HEK293 (cell line): ENCODE measurements at regions not wholly inside any gene's neighbourhood (a gene's known extent, or its start where the extent isn't known, plus 50 kb on each side); places are given as distances from the start of the nearest gene placed in this dataset.

ENCODE experiments used
- CTCF ChIA-PET: fragments of 350-600 bp; formaldehyde crosslinking; extraction: SDS; loops from one replicate; lab custom pipeline; 2021; ENCODE audit warnings: antibody characterized with exemption; lab: Yijun Ruan, JAX
- POLR2A ChIA-PET: fragments of 300-600 bp; formaldehyde crosslinking; extraction: SDS; loops from one replicate; lab custom pipeline; 2020; ENCODE audit warnings: antibody characterized with exemption, inconsistent platforms; lab: Yijun Ruan, JAX
- H3K27ac ChIP-seq: fragments of 200-500 bp; sonication (Bioruptor generic); 2 replicates; pipeline ENCODE4 v1.5.1; 2014; ENCODE audit warnings: low read depth, low read length, control low read depth, inconsistent platforms; ENCODE audit errors: extremely low read depth
- H3K36me3 ChIP-seq, 2 experiments: fragments of 200-500 bp in 1 of 2; sonication (Bioruptor generic) in 1 of 2; 1 replicate in 1 of 2; 2 replicates in 1 of 2; pipeline ENCODE4 v1.5.1; 2014 to 2017; ENCODE audit warnings: inconsistent platforms in 2 of 2, low read length in 2 of 2; ENCODE audit not compliant: control insufficient read depth in 2 of 2, insufficient read depth in 1 of 2
- H3K4me1 ChIP-seq: fragments of 200-500 bp; sonication (Bioruptor generic); 2 replicates; pipeline ENCODE4 v1.5.1; 2014; ENCODE audit warnings: mild to moderate bottlenecking, low read length, inconsistent platforms; ENCODE audit not compliant: control insufficient read depth, insufficient read depth
- H3K4me3 ChIP-seq: 2 replicates; pipeline ENCODE4 v1.5.1; 2011; ENCODE audit warnings: low read depth, mild to moderate bottlenecking, control low read depth, low read length, moderate library complexity
- H3K9me3 ChIP-seq: fragments of 200-500 bp; sonication (Bioruptor generic); 2 replicates; pipeline ENCODE4 v1.5.1; 2014; ENCODE audit warnings: low read depth, low read length, inconsistent platforms; ENCODE audit not compliant: control insufficient read depth, insufficient read depth
- FEZF1 ChIP-seq: fragments of 450-650 bp; formaldehyde crosslinking; IDR thresholded peaks from 2 replicates; pipeline ENCODE4 v1.5.1; 2016; ENCODE audit warnings: missing biosample characterization, missing genetic modification characterization
- KLF8 ChIP-seq: fragments of 450-650 bp; formaldehyde crosslinking; IDR thresholded peaks from 2 replicates; pipeline ENCODE4 v1.5.1; 2016; ENCODE audit warnings: missing biosample characterization, missing genetic modification characterization
- RBAK ChIP-seq: fragments of 450-650 bp; formaldehyde crosslinking; IDR thresholded peaks from 2 replicates; pipeline ENCODE4 v1.5.1; 2016; ENCODE audit warnings: missing biosample characterization, missing genetic modification characterization
- TCF7L2 ChIP-seq: IDR thresholded peaks from 2 replicates; pipeline ENCODE4 v1.6.1; 2011; ENCODE audit warnings: low read depth, mild to moderate bottlenecking, inconsistent platforms, low read length, moderate library complexity, borderline replicate concordance
- ZBTB1 ChIP-seq: fragments of 450-650 bp; formaldehyde crosslinking; IDR thresholded peaks from 2 replicates; pipeline ENCODE4 v1.5.1; 2016; ENCODE audit warnings: missing biosample characterization, missing genetic modification characterization
- ZNF146 ChIP-seq: fragments of 450-650 bp; formaldehyde crosslinking; IDR thresholded peaks from 2 replicates; pipeline ENCODE4 v1.5.1; 2016; ENCODE audit warnings: missing biosample characterization, missing genetic modification characterization
- ZNF157 ChIP-seq: fragments of 450-650 bp; formaldehyde crosslinking; IDR thresholded peaks from 2 replicates; pipeline ENCODE4 v1.5.1; 2016; ENCODE audit warnings: missing biosample characterization, missing genetic modification characterization
- ZNF23 ChIP-seq: fragments of 450-650 bp; formaldehyde crosslinking; IDR thresholded peaks from 2 replicates; pipeline ENCODE4 v1.5.1; 2016; ENCODE audit warnings: missing biosample characterization, missing genetic modification characterization, borderline replicate concordance
- ZNF274 ChIP-seq, 2 experiments: fragments of 200-500 bp in 1 of 2; fragments of 450-650 bp in 1 of 2; sonication (Bioruptor generic) in 1 of 2; formaldehyde crosslinking in 1 of 2; IDR thresholded peaks; 2 replicates each; pipeline versions ENCODE4 v1.5.1 to v1.6.1; 2014 to 2016; ENCODE audit warnings: borderline replicate concordance in 1 of 2, inconsistent platforms in 1 of 2, low read length in 1 of 2, missing biosample characterization in 1 of 2, missing genetic modification characterization in 1 of 2
- ZNF302 ChIP-seq: fragments of 450-650 bp; formaldehyde crosslinking; IDR thresholded peaks from 2 replicates; pipeline ENCODE4 v1.5.1; 2016; ENCODE audit warnings: missing biosample characterization, missing genetic modification characterization, low read depth
- ZNF514 ChIP-seq: fragments of 450-650 bp; formaldehyde crosslinking; IDR thresholded peaks from 2 replicates; pipeline ENCODE4 v1.5.1; 2016; ENCODE audit warnings: missing biosample characterization, missing genetic modification characterization
- ZNF544 ChIP-seq: fragments of 450-650 bp; formaldehyde crosslinking; IDR thresholded peaks from 2 replicates; pipeline ENCODE4 v1.5.0; 2017; ENCODE audit warnings: missing biosample characterization, missing genetic modification characterization
- ZNF747 ChIP-seq: fragments of 450-650 bp; formaldehyde crosslinking; IDR thresholded peaks from 2 replicates; pipeline ENCODE4 v1.5.1; 2016; ENCODE audit warnings: missing biosample characterization, missing genetic modification characterization
- ZNF777 ChIP-seq: fragments of 450-650 bp; formaldehyde crosslinking; IDR thresholded peaks from 2 replicates; pipeline ENCODE4 v1.5.1; 2017; ENCODE audit warnings: missing biosample characterization, missing genetic modification characterization, borderline replicate concordance
- ZNF791 ChIP-seq: fragments of 450-650 bp; formaldehyde crosslinking; IDR thresholded peaks from 2 replicates; pipeline ENCODE4 v1.5.1; 2016; ENCODE audit warnings: missing biosample characterization, missing genetic modification characterization
- TF ChIP-seq, protein P1 (sequence below): fragments of 450-650 bp; formaldehyde crosslinking; IDR thresholded peaks from 2 replicates; pipeline ENCODE4 v1.5.1; 2016; ENCODE audit warnings: missing biosample characterization, missing genetic modification characterization
- TF ChIP-seq, protein P2 (sequence below): fragments of 450-650 bp; formaldehyde crosslinking; IDR thresholded peaks from 2 replicates; pipeline ENCODE4 v1.5.1; 2016; ENCODE audit warnings: missing biosample characterization, missing genetic modification characterization
- TF ChIP-seq, protein P3 (sequence below): fragments of 450-650 bp; formaldehyde crosslinking; conservative IDR thresholded peaks from 2 replicates; pipeline ENCODE4 v1.5.1; 2016; ENCODE audit warnings: low read depth, missing biosample characterization, missing genetic modification characterization
- TF ChIP-seq, protein P4 (sequence below): fragments of 450-650 bp; formaldehyde crosslinking; IDR thresholded peaks from 2 replicates; pipeline ENCODE4 v1.5.1; 2017; ENCODE audit warnings: missing biosample characterization, missing genetic modification characterization
- TF ChIP-seq, protein P5 (sequence below): fragments of 450-650 bp; formaldehyde crosslinking; IDR thresholded peaks from 2 replicates; pipeline ENCODE4 v1.5.1; 2017; ENCODE audit warnings: missing biosample characterization, missing genetic modification characterization

DNA sequence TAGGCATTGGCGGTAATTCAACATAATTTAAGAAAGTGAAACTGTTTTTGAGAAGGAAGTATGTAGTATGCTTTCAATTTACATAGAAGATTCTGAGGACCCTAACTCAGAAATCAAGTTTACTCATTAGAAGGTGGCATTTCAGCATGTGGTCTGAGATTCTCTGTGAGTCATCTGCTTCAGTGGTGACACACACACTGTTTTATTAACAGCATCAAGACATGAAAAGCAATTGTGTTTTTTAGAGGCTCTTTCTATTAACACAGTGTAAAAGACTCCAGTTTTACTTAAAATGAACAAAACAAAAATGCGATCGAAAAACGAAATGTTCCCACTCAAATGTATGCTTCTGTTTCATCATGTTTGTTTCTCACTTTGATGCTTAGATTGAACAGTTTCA, 802.1 kb upstream of the SLITRK6 start:
- POLR2A ChIA-PET: no interaction called here

DNA sequence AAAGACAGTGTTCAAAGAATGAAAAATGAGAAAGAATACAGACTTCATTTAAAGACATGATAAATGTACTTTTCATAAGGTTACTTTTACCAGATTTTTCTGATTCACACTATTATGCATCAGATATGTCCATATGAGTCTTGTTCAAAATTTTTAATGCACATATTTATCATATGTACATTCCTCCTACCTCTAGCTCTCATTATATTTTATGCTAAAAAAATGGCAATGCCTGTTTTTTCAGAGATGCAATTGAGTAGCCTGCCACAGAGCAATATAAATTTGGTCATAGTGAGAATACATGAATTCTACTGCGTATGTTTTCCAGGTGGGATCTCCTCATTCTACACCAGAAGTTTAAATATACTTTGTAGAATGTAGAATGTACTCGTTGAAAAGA, 807.0 kb upstream of the SLITRK6 start:
- ChIA-PET CTCF (no interaction called here), POLR2A (no interaction called here)
- H3K4me3 ChIP-seq: no peak overlapping the region
- H3K9me3 ChIP-seq: no peaks in the 10 kb centered on the region
- H3K4me1 ChIP-seq: no peaks in the 10 kb centered on the region
- no peaks in the 10 kb centered on the region for H3K36me3 ChIP-seq
- H3K27ac ChIP-seq: no peak overlapping the region
- TF ChIP-seq ZNF777 (tag by site-specific recombination): no peak
- no peak for TF ChIP-seq ZNF514 (tag by site-specific recombination)
- TF ChIP-seq, protein P1, sequence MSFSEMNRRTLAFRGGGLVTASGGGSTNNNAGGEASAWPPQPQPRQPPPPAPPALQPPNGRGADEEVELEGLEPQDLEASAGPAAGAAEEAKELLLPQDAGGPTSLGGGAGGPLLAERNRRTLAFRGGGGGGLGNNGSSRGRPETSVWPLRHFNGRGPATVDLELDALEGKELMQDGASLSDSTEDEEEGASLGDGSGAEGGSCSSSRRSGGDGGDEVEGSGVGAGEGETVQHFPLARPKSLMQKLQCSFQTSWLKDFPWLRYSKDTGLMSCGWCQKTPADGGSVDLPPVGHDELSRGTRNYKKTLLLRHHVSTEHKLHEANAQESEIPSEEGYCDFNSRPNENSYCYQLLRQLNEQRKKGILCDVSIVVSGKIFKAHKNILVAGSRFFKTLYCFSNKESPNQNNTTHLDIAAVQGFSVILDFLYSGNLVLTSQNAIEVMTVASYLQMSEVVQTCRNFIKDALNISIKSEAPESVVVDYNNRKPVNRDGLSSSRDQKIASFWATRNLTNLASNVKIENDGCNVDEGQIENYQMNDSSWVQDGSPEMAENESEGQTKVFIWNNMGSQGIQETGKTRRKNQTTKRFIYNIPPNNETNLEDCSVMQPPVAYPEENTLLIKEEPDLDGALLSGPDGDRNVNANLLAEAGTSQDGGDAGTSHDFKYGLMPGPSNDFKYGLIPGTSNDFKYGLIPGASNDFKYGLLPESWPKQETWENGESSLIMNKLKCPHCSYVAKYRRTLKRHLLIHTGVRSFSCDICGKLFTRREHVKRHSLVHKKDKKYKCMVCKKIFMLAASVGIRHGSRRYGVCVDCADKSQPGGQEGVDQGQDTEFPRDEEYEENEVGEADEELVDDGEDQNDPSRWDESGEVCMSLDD: no peak
- TF ChIP-seq ZBTB1: no peak
- TF ChIP-seq, protein P2, sequence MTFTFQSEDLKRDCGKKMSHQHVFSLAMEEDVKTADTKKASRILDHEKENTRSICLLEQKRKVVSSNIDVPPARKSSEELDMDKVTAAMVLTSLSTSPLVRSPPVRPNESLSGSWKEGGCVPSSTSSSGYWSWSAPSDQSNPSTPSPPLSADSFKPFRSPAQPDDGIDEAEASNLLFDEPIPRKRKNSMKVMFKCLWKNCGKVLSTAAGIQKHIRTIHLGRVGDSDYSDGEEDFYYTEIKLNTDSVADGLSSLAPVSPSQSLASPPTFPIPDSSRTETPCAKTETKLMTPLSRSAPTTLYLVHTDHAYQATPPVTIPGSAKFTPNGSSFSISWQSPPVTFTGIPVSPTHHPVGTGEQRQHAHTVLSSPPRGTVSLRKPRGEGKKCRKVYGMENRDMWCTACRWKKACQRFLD (tag by site-specific recombination): no peak

More for the DNA sequence above, 802.1 kb upstream of the SLITRK6 start:
- H3K4me1 ChIP-seq: no peaks in the 10 kb centered on the region
- no peaks in the 10 kb centered on the region for H3K9me3 ChIP-seq
- no peak overlapping the region for H3K27ac ChIP-seq
- H3K36me3 ChIP-seq: no peaks in the 10 kb centered on the region
- H3K4me3 ChIP-seq: no peak overlapping the region
- CTCF ChIA-PET: no interaction called here
- TF ChIP-seq KLF8 (tag by site-specific recombination): no peak
- no peak for TF ChIP-seq RBAK (tag by site-specific recombination)
- no peak for TF ChIP-seq ZNF157
- TF ChIP-seq, protein P1: no peak
- no peak for TF ChIP-seq ZNF791 (tag by site-specific recombination)
- no peak for TF ChIP-seq ZNF747
- TF ChIP-seq ZNF544 (tag by site-specific recombination): no peak
- no peak for TF ChIP-seq ZNF274 (IDR thresholded peaks at IDR 0.05; ENCODE audit: low read length)
- no peak for TF ChIP-seq ZNF274 (tag by site-specific recombination; IDR thresholded peaks at IDR 0.05; ENCODE audit: borderline replicate concordance)
- no peak for TF ChIP-seq ZNF23 (tag by site-specific recombination)
- TF ChIP-seq ZNF302 (tag by site-specific recombination): no peak
- TF ChIP-seq, protein P3, sequence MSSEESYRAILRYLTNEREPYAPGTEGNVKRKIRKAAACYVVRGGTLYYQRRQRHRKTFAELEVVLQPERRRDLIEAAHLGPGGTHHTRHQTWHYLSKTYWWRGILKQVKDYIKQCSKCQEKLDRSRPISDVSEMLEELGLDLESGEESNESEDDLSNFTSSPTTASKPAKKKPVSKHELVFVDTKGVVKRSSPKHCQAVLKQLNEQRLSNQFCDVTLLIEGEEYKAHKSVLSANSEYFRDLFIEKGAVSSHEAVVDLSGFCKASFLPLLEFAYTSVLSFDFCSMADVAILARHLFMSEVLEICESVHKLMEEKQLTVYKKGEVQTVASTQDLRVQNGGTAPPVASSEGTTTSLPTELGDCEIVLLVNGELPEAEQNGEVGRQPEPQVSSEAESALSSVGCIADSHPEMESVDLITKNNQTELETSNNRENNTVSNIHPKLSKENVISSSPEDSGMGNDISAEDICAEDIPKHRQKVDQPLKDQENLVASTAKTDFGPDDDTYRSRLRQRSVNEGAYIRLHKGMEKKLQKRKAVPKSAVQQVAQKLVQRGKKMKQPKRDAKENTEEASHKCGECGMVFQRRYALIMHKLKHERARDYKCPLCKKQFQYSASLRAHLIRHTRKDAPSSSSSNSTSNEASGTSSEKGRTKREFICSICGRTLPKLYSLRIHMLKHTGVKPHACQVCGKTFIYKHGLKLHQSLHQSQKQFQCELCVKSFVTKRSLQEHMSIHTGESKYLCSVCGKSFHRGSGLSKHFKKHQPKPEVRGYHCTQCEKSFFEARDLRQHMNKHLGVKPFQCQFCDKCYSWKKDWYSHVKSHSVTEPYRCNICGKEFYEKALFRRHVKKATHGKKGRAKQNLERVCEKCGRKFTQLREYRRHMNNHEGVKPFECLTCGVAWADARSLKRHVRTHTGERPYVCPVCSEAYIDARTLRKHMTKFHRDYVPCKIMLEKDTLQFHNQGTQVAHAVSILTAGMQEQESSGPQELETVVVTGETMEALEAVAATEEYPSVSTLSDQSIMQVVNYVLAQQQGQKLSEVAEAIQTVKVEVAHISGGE: no peak
- TF ChIP-seq, protein P4, sequence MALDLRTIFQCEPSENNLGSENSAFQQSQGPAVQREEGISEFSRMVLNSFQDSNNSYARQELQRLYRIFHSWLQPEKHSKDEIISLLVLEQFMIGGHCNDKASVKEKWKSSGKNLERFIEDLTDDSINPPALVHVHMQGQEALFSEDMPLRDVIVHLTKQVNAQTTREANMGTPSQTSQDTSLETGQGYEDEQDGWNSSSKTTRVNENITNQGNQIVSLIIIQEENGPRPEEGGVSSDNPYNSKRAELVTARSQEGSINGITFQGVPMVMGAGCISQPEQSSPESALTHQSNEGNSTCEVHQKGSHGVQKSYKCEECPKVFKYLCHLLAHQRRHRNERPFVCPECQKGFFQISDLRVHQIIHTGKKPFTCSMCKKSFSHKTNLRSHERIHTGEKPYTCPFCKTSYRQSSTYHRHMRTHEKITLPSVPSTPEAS (tag by site-specific recombination): no peak
- no peak for TF ChIP-seq ZNF146 (tag by site-specific recombination)
- TF ChIP-seq, protein P5, sequence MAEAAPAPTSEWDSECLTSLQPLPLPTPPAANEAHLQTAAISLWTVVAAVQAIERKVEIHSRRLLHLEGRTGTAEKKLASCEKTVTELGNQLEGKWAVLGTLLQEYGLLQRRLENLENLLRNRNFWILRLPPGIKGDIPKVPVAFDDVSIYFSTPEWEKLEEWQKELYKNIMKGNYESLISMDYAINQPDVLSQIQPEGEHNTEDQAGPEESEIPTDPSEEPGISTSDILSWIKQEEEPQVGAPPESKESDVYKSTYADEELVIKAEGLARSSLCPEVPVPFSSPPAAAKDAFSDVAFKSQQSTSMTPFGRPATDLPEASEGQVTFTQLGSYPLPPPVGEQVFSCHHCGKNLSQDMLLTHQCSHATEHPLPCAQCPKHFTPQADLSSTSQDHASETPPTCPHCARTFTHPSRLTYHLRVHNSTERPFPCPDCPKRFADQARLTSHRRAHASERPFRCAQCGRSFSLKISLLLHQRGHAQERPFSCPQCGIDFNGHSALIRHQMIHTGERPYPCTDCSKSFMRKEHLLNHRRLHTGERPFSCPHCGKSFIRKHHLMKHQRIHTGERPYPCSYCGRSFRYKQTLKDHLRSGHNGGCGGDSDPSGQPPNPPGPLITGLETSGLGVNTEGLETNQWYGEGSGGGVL: no peak
- TF ChIP-seq FEZF1: no peak
- TF ChIP-seq TCF7L2: no peak
